ENCODE measurements at regions not wholly inside any gene's neighbourhood (a gene's known extent, or its start where the extent isn't known, plus 50 kb on each side); places are given as distances from the start of the nearest gene placed in this dataset.

- no peak for DNase-seq (ENCODE audit: extremely low read depth in 1 of 2, low read depth in 1 of 2)
Observed at GRCh38 chr20:63117151-63117550, 98.8 kb downstream of the YTHDF1 start.

DNA sequence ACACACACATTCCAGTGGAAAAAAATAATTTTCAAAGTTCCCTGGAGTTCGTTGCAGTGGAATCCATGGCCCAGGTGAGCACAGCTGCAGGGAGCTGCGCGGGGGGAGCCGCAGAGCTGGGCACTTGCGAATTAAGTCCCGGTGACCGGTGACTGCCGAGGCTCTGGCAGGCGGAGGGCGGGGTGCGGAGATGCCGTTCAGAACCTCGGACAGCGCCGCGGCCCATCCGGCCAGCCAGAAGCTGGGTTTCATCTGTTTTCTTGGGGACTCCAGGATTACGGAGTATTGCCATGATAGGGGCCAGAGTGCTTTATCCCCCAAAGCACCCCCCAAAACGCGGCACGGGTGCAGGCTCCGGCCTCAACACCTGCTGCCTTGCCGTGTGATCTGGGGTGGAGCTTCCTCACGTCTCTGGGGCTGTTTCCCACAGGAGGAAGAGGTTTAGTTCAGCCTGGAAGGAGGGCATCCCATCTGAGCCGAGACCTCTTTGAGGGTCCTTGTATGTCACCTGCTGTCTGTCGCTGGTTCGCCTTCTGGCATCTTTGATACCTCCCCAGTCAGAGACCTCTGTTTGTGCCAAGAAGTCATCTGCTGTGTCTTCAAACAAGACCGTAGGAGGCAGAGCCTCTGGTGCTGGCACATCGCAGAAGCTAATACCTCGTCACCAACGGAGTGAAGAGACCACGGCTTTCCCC, 99.4 kb downstream of the YTHDF1 start:
- DNase-seq (ENCODE audit: extremely low read depth in 1 of 2, low read depth in 1 of 2) = no peak

GRCh38 chr20:63115651-63116411, 100.1 kb downstream of the YTHDF1 start:
- no peak for DNase-seq (ENCODE audit: extremely low read depth in 1 of 2, low read depth in 1 of 2)

- DNase-seq (ENCODE audit: extremely low read depth in 1 of 2, low read depth in 1 of 2) = no peak
Observed at GRCh38 chr20:63114693-63115311, 101.1 kb downstream of the YTHDF1 start.

DNA sequence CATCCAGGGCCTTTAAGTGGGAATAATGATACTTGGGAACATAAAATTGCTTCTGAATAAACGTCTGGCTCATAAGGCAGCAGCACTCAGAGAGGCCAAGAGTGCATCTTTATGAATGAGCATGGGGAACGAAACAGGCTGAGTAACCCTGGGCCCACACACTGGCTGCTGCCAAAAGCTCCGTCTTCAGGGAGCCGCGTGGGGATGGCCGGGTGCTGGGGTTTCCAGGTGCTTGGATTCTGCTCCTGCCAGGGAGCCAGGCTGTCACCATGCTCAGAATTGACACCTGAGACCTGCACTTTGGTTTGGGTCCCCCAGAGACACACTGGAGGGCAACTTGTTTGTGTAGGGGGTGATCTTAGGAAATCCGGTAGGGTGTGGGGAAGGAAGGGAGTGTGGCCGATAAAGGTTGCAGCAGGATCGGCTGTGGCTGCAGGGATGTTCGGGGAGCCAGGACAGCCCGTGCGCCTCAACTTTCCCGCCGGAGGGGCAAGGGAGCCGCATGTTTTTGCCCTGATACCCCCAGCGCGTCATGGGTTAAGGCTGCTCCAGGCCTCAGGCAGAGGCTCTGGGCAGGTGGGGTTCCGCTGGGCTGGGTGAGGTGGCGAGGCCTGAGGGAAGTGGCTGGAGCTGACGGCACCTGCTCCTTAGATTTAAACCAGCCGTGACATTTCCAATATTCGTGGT, 101.8 kb downstream of the YTHDF1 start:
- DNase-seq (ENCODE audit: extremely low read depth in 1 of 2, low read depth in 1 of 2) = no peak

DNA sequence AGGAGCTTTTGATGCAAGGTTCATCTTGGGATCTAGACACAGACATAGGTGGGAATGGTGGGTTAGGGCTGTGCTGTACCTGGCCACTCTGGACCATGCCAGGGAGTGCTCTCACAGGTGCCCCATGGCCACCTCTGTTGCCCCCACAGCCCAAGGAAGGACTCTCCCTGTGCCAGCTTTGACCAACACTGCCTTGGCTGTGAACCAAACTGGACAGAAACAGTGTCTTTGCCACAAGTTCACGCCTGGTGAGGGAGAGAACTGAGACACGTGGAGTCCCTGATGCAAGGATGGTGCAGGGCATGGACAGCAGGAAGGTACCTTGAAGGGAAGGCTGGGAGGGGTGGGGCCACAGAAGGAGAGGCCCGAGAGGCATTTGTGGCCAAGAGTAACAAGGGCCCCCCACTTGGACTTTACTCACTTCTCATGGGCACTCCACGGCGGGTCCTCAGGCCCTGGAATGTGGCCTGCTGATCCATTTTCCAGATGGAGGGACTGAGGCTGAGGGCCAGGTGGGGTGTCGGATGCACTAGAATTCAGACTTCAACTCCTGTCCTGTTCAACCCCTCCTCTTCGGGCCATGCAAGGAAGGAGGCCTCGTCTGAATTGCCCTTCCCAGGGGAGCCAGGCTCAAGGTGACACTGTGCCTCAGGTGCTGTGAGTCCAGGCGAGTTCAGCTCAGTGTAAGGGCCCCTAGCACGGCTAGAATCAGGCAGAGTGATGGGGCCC, 103.3 kb downstream of the YTHDF1 start:
- DNase-seq (ENCODE audit: extremely low read depth in 1 of 2, low read depth in 1 of 2) = no peak

- DNase-seq (ENCODE audit: extremely low read depth in 1 of 2, low read depth in 1 of 2) = no peak
Observed at GRCh38 chr20:63108247-63108646, 101.5 kb upstream of the BHLHE23 start.

DNA sequence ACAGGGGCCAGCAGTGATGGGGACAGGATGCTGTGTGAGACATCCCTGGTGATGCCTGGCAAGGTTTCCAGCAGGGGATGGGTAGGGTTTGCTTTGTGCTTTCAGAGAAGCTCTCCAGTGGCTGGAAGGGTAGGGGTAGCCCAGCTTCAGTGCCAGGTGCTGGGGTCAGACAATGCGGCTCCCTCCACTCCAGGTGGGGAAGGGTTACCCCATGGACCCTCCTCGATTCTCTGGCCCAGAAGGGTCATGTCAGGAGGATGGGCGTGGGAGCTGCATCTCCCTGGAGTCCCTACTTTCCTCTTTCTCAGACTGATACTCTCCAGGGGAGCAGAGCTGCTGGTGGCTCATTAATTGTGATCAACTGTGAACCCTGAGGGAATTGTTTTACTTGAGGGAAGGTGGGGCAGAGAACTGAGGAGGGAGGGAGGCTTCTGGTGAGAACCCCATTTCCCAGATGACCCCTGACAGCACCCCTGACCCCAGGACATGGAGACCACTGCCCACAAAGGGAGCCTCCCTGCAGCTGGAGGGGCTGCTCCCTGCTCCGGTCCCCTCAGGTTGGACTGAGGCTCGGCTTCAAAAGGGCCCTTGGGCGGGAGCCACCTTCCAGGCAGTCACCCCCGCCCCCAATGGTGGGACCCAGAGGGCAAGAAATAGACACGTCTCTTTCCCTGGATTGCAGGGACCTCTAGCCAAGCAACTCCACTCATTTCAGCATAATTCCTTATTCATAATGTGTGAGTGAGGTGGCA, 100.9 kb upstream of the BHLHE23 start:
- no peak for DNase-seq (ENCODE audit: extremely low read depth in 1 of 2, low read depth in 1 of 2)

- no peak for DNase-seq (ENCODE audit: extremely low read depth in 1 of 2, low read depth in 1 of 2)
Observed at GRCh38 chr20:63106765-63107448, 100.1 kb upstream of the BHLHE23 start.

- no peak for DNase-seq (ENCODE audit: extremely low read depth in 1 of 2, low read depth in 1 of 2)
Observed at GRCh38 chr20:63106108-63106764, 99.5 kb upstream of the BHLHE23 start.

GRCh38 chr20:63105211-63106107, 98.7 kb upstream of the BHLHE23 start:
- no peak for DNase-seq (ENCODE audit: extremely low read depth in 1 of 2, low read depth in 1 of 2)

DNA sequence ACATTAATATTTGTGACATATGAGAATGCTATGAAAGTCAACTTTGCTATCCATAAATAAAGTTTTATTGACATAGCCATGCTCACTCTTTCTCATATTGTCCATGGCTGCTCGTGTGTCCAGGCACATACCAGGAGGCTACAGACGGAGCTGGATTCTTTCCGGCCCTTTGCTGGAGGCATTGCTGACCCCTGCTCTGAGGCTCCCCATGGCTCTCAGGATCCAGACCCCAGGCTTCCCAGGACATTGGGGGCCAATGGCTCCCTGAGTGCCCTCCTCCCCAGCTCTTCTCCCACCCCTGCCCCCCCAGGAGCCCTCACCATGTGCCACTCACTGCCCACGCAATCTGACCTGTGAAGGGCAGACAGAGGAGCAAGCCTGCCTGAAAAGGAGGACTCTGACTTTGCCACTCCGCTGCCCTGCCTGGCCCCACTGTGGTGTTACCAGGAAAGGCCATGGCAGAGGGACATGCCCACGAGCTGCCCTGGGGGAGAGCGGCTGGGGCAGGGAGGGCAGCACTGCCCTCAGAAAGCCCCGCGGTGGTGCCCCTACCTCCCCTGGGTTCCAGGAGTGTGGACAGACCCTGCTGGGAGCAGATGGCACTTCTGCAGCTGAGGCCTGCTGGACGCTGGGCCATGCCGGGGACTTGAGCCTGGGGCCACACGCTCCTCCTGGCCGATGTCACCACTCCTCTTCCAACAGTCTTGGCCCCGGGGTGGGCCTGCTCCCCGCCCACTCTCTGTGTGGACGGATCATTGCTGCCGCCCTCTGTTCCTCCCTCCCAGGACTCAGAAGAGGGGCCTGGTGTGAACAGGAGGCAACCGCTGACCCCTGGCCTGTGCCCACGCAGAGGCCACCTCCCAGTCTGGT, 97.8 kb upstream of the BHLHE23 start:
- DNase-seq (ENCODE audit: extremely low read depth in 1 of 2, low read depth in 1 of 2) = no peak

DNA sequence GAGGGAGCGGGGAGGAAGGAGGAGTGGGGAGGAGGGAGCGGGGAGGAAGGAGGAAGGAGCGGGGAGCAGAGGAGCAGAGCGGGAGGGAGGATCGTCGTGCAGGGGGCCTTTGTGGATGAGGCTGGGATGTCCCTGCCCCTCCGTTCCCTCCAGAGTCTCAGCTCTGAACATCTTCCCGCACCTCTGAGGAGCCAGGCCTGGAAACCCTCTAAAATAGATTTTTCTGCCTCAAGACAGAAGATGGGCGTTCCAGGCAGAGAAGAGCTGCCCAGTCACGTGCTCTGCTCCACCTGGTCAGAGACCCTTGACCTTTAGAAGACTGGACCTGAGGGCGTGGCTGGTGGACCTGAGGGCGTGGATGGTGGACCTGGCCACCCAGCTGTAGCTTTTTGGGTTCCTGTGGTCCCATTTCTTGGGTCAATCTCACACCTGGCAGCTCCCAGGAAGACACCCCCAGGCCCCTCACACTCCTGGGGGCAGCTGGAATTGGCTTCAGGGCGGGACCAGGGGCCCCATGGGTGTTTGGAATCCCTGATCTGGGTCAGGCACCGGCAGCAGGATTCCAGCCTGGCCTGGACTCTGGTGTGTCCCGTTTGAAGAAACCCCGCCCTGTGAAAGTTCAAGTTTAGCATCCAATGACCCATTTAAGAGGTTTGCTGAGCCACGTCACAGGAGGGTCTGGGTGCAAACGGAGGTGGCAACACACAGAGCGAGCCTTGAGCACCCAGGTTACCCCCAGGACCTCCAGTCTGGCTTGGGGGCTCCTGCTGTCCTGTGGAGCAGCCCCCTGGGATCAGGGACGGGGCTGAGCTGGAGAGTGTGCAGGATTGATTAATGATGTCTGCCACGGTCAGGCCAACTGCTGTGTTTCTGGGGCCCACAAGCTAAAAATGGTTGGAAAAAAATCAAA, 96.9 kb upstream of the BHLHE23 start:
- DNase-seq (ENCODE audit: extremely low read depth in 1 of 2, low read depth in 1 of 2) = no peak

- DNase-seq (ENCODE audit: extremely low read depth in 1 of 2, low read depth in 1 of 2) = peak; percentile 25 to 46
Observed at GRCh38 chr20:63102721-63103375, 96.1 kb upstream of the BHLHE23 start.
